H9 (cell line): ENCODE measurements at regions not wholly inside any gene's neighbourhood (a gene's known extent, or its start where the extent isn't known, plus 50 kb on each side); places are given as distances from the start of the nearest gene placed in this dataset.

ENCODE experiments used
- DNase-seq: peaks from one replicate; pipeline ENCODE4 v3.0.0-alpha.2; 2017
- H2AFZ ChIP-seq: one replicate; pipeline ENCODE4 v1.6.1; 2013; ENCODE audit warnings: mild to moderate bottlenecking, low read length, control low read depth, moderate library complexity
- H2AK5ac ChIP-seq: 2 replicates; pipeline ENCODE4 v1.6.1; 2013; ENCODE audit warnings: low read length, control low read depth, mixed read lengths; ENCODE audit not compliant: insufficient read length
- H2BK120ac ChIP-seq: one replicate; pipeline ENCODE4 v1.6.1; 2013; ENCODE audit warnings: low read depth, mild to moderate bottlenecking, low read length, control low read depth, inconsistent platforms; ENCODE audit not compliant: poor library complexity, severe bottlenecking
- H2BK12ac ChIP-seq: 2 replicates; pipeline ENCODE4 v1.6.1; 2013; ENCODE audit warnings: low read length, control low read depth, mixed read lengths, low read depth; ENCODE audit not compliant: insufficient read length
- H2BK15ac ChIP-seq: 2 replicates; pipeline ENCODE4 v1.6.1; 2013; ENCODE audit warnings: low read depth, low read length, control low read depth
- H2BK20ac ChIP-seq: one replicate; pipeline ENCODE4 v1.6.1; 2013; ENCODE audit warnings: low read depth, mild to moderate bottlenecking, low read length, control low read depth, inconsistent platforms; ENCODE audit not compliant: poor library complexity, severe bottlenecking
- H2BK5ac ChIP-seq: 2 replicates; pipeline ENCODE4 v1.6.1; 2013; ENCODE audit warnings: low read length, control low read depth, mixed read lengths; ENCODE audit not compliant: insufficient read length
- H3K14ac ChIP-seq: 2 replicates; pipeline ENCODE4 v1.6.1; 2013; ENCODE audit warnings: low read length, control low read depth; ENCODE audit not compliant: insufficient read depth
- H3K18ac ChIP-seq: 2 replicates; pipeline ENCODE4 v1.6.1; 2013; ENCODE audit warnings: low read depth, mild to moderate bottlenecking, mixed read lengths, low read length, control low read depth; ENCODE audit not compliant: insufficient read length
- H3K23ac ChIP-seq: 2 replicates; pipeline ENCODE4 v1.6.1; 2013; ENCODE audit warnings: low read length, control low read depth, mixed read lengths, low read depth; ENCODE audit not compliant: insufficient read length
- H3K23me2 ChIP-seq: 2 replicates; pipeline ENCODE4 v1.6.1; 2013; ENCODE audit warnings: low read depth, mild to moderate bottlenecking, mixed read lengths, low read length, control low read depth; ENCODE audit not compliant: insufficient read length, poor library complexity, severe bottlenecking
- H3K27ac ChIP-seq: 2 replicates; pipeline ENCODE4 v1.5.1; 2013; ENCODE audit warnings: low read length, control low read depth, mixed read lengths, low read depth; ENCODE audit not compliant: insufficient read length
- H3K27me3 ChIP-seq: 2 replicates; pipeline ENCODE4 v1.6.1; 2013; ENCODE audit warnings: low read length, control low read depth, inconsistent platforms; ENCODE audit not compliant: insufficient read depth
- H3K4ac ChIP-seq: 2 replicates; pipeline ENCODE4 v1.6.1; 2013; ENCODE audit warnings: low read depth, mild to moderate bottlenecking, control low read depth, inconsistent platforms, low read length, moderate library complexity
- H3K4me1 ChIP-seq: 2 replicates; pipeline ENCODE4 v1.6.1; 2013; ENCODE audit warnings: low read length, control low read depth, inconsistent platforms; ENCODE audit not compliant: insufficient read depth
- H3K4me2 ChIP-seq: 2 replicates; pipeline ENCODE4 v1.6.1; 2013; ENCODE audit warnings: low read length, control low read depth, mixed read lengths; ENCODE audit not compliant: insufficient read length, insufficient read depth
- H3K56ac ChIP-seq: 2 replicates; pipeline ENCODE4 v1.6.1; 2013; ENCODE audit warnings: low read depth, mild to moderate bottlenecking, mixed read lengths, low read length, control low read depth; ENCODE audit not compliant: insufficient read length
- H3K79me1 ChIP-seq: 2 replicates; pipeline ENCODE4 v1.6.1; 2013; ENCODE audit warnings: low read depth, mild to moderate bottlenecking, moderate library complexity, low read length, control low read depth, inconsistent platforms; ENCODE audit not compliant: insufficient read depth, poor library complexity, severe bottlenecking
- H3K79me2 ChIP-seq: 2 replicates; pipeline ENCODE4 v1.6.1; 2013; ENCODE audit warnings: low read length, control low read depth, inconsistent platforms; ENCODE audit not compliant: insufficient read depth
- H3K9ac ChIP-seq: 2 replicates; pipeline ENCODE4 v1.6.1; 2013; ENCODE audit warnings: low read length, control low read depth, mixed read lengths; ENCODE audit not compliant: insufficient read length; ENCODE audit errors: extremely low read depth
- H3K9me3 ChIP-seq: one replicate; pipeline ENCODE4 v1.6.1; 2013; ENCODE audit warnings: low read depth, low read length, inconsistent platforms; ENCODE audit not compliant: control insufficient read depth
- H3T11ph ChIP-seq: one replicate; pipeline ENCODE4 v1.6.1; 2013; ENCODE audit warnings: mild to moderate bottlenecking, low read length, control low read depth, inconsistent platforms
- H4K20me1 ChIP-seq: one replicate; pipeline ENCODE4 v1.6.1; 2013; ENCODE audit not compliant: control insufficient read depth, insufficient read length, insufficient read depth
- H4K5ac ChIP-seq: 2 replicates; pipeline ENCODE4 v1.6.1; 2013; ENCODE audit warnings: low read depth, mild to moderate bottlenecking, mixed read lengths, low read length, control low read depth; ENCODE audit not compliant: insufficient read length
- H4K8ac ChIP-seq: replicated peaks from 2 replicates; pipeline ENCODE4 v1.6.1; 2013; ENCODE audit warnings: low read length, control low read depth, mixed read lengths, low read depth; ENCODE audit not compliant: insufficient read length
- H4K91ac ChIP-seq: 2 replicates; pipeline ENCODE4 v1.6.1; 2013; ENCODE audit warnings: low read depth, mild to moderate bottlenecking, moderate library complexity, mixed read lengths, low read length, control low read depth; ENCODE audit not compliant: insufficient read length
- H3K27ac Mint-ChIP-seq, 3 experiments: 2 replicates in 2 of 3; 3 replicates in 1 of 3; pipeline ENCODE4 v1.8.0; 2020 to 2021; ENCODE audit warnings: mixed read lengths in 3 of 3, mild to moderate bottlenecking in 1 of 3, moderate library complexity in 1 of 3
- H3K27me3 Mint-ChIP-seq: 2 replicates; pipeline ENCODE4 v1.8.0; 2021; ENCODE audit warnings: low read depth, mild to moderate bottlenecking, moderate library complexity, mixed read lengths
- H3K36me3 Mint-ChIP-seq, 3 experiments: 2 replicates in 2 of 3; 3 replicates in 1 of 3; pipeline ENCODE4 v1.8.0; 2020 to 2021; ENCODE audit warnings: low read depth in 3 of 3, mixed read lengths in 3 of 3; ENCODE audit not compliant: insufficient read depth in 1 of 3
- H3K4me1 Mint-ChIP-seq, 2 experiments: 2 replicates each; pipeline ENCODE4 v1.8.0; 2020; ENCODE audit warnings: mixed read lengths in 2 of 2
- H3K4me3 Mint-ChIP-seq, 2 experiments: 2 replicates in 1 of 2; 3 replicates in 1 of 2; pipeline ENCODE4 v1.8.0; 2020 to 2021; ENCODE audit warnings: mild to moderate bottlenecking in 2 of 2, mixed read lengths in 2 of 2, moderate library complexity in 1 of 2
- H3K9me3 Mint-ChIP-seq, 2 experiments: 2 replicates in 1 of 2; 3 replicates in 1 of 2; pipeline ENCODE4 v1.8.0; 2020; ENCODE audit warnings: mild to moderate bottlenecking in 2 of 2, mixed read lengths in 2 of 2, moderate library complexity in 1 of 2
- CTCF ChIP-seq: fragments of 200-600 bp; sonication (generic); conservative IDR thresholded peaks from 3 replicates; pipeline ENCODE4 v1.8.0; 2021; ENCODE audit warnings: antibody characterized with exemption, mild to moderate bottlenecking
- WGBS: extraction: QIAGEN DNeasy Blood & Tissue Kit; methylation state at CpG from one replicate; pipeline ENCODE4 v1.1.7; 2013; ENCODE audit warnings: missing lambda C conversion rate, low lambda C conversion rate, mixed read lengths; ENCODE audit not compliant: insufficient read length; ENCODE audit errors: extremely low coverage; 5-methylcytosine and 5-hydroxymethylcytosine counted together

- Histone ChIP-seq H2BK15ac (no peak overlapping the region), H4K5ac (no peak overlapping the region), H3K79me2 (no peaks in the 10 kb centered on the region), H3K56ac (no peak overlapping the region), H2BK20ac (no peak overlapping the region), H3K27me3 (no peaks in the 10 kb centered on the region), H2AFZ (no peak overlapping the region), H2BK12ac (no peak overlapping the region), H3K9me3 (peaks cover 5% of the 10 kb centered on the region), H3K27ac (no peak overlapping the region), H3K18ac (no peak overlapping the region), H3K4me1 (no peaks in the 10 kb centered on the region), H3K14ac (no peak overlapping the region), H3K9ac (no peak overlapping the region), H4K8ac (no peak overlapping the region), H3K79me1 (no peaks in the 10 kb centered on the region), H2BK120ac (no peak overlapping the region), H3T11ph (no peak overlapping the region), H4K20me1 (no peaks in the 10 kb centered on the region), H3K4ac (no peak overlapping the region), H3K4me2 (no peak overlapping the region), H3K23me2 (no peaks in the 10 kb centered on the region), H2BK5ac (no peak overlapping the region), H4K91ac (no peak overlapping the region), H3K23ac (no peak overlapping the region), H2AK5ac (no peak overlapping the region)
- Mint-ChIP-seq H3K27me3 (no peaks in the 10 kb centered on the region), H3K9me3 (peaks cover 9 to 14% of the 10 kb centered on the region in 2 experiments; a peak in 3 of 5 replicates), H3K36me3 (peaks cover 0 to 13% (median 2%) of the 10 kb centered on the region in 3 experiments; a peak in 5 of 7 replicates), H3K4me3 (no peak overlapping the region; a peak in 1 of 5 replicates), H3K4me1 (peaks cover 2 to 5% of the 10 kb centered on the region in 2 experiments; a peak in 1 of 4 replicates), H3K27ac (no peak overlapping the region)
- no peak for DNase-seq
- TF ChIP-seq CTCF: no peak
- no CpG with 5 or more reads among the region's 4 CpGs for WGBS
Measured at GRCh38 chr5:53191548-53192165, 82.1 kb upstream of the MOCS2 start.
